SK-N-SH (cell line): ENCODE measurements at regions not wholly inside any gene's neighbourhood (a gene's known extent, or its start where the extent isn't known, plus 50 kb on each side); places are given as distances from the start of the nearest gene placed in this dataset.

Experiments
- CTCF ChIA-PET: fragments of 300-600, 350-600 bp; formaldehyde crosslinking; extraction: SDS; loops from one replicate; lab custom pipeline; 2021; lab: Yijun Ruan, JAX
- POLR2A ChIA-PET: fragments of 350-600 bp; sonication (Branson Sonifier 250); formaldehyde crosslinking; extraction: SDS; loops from one replicate; lab custom pipeline; 2020; ENCODE audit warnings: antibody characterized with exemption, inconsistent platforms; lab: Yijun Ruan, JAX
- DNase-seq: peaks from one replicate; pipeline ENCODE4 v3.0.0; 2012
- H2AFZ ChIP-seq: fragments of 200-600 bp; sonication (generic); 2 replicates; pipeline ENCODE4 v1.8.1; 2016; ENCODE audit warnings: antibody characterized with exemption, mild to moderate bottlenecking, low read depth
- H3F3A ChIP-seq: fragments of 200-600 bp; sonication (generic); replicated peaks from 2 replicates; pipeline ENCODE3; 2016; ENCODE audit warnings: antibody characterized with exemption, mild to moderate bottlenecking; ENCODE audit not compliant: insufficient read depth
- H3K27ac ChIP-seq, 2 experiments: fragments of 200-500 bp in 1 of 2; fragments of 200-600 bp in 1 of 2; sonication (Bioruptor generic) in 1 of 2; sonication (generic), shearing (Covaris generic) in 1 of 2; 2 replicates each; pipeline versions ENCODE4 v1.5.1 to v1.6.1; 2014 to 2016; ENCODE audit warnings: low read depth in 2 of 2, inconsistent platforms in 1 of 2, low read length in 1 of 2, mild to moderate bottlenecking in 1 of 2, mixed read lengths in 1 of 2
- H3K27me3 ChIP-seq: fragments of 200-600 bp; sonication (generic), shearing (Covaris generic); 2 replicates; pipeline ENCODE4 v1.6.1; 2016; ENCODE audit warnings: mixed run types; ENCODE audit not compliant: insufficient read depth
- H3K36me3 ChIP-seq, 2 experiments: fragments of 200-500 bp in 1 of 2; fragments of 200-600 bp in 1 of 2; sonication (Bioruptor generic) in 1 of 2; sonication (generic) in 1 of 2; replicated peaks in 1 of 2; 2 replicates each; pipeline versions ENCODE3 to v1.5.1; 2014 to 2016; ENCODE audit warnings: low read length in 1 of 2, mild to moderate bottlenecking in 1 of 2; ENCODE audit not compliant: insufficient read depth in 2 of 2, control insufficient read depth in 1 of 2
- H3K4me1 ChIP-seq, 2 experiments: fragments of 200-500 bp in 1 of 2; fragments of 200-600 bp in 1 of 2; sonication (Bioruptor generic) in 1 of 2; sonication (generic), shearing (Covaris generic) in 1 of 2; 2 replicates each; pipeline versions ENCODE4 v1.5.1 to v1.6.1; 2014 to 2016; ENCODE audit warnings: low read depth in 1 of 2, low read length in 1 of 2, mixed run types in 1 of 2; ENCODE audit not compliant: insufficient read depth in 2 of 2, control insufficient read depth in 1 of 2
- H3K4me2 ChIP-seq: fragments of 200-600 bp; sonication (generic), shearing (Covaris generic); 2 replicates; pipeline ENCODE4 v1.6.1; 2017; ENCODE audit warnings: mixed run types
- H3K4me3 ChIP-seq, 2 experiments: fragments of 200-500 bp in 1 of 2; fragments of 200-600 bp in 1 of 2; sonication (Bioruptor generic) in 1 of 2; sonication (generic), shearing (Covaris generic) in 1 of 2; 2 replicates each; pipeline versions ENCODE4 v1.5.1 to v1.8.1; 2014 to 2016; ENCODE audit warnings: low read depth in 2 of 2, inconsistent platforms in 1 of 2, low read length in 1 of 2, mild to moderate bottlenecking in 1 of 2, mixed read lengths in 1 of 2, moderate library complexity in 1 of 2
- H3K79me2 ChIP-seq: fragments of 200-600 bp; sonication (generic); 2 replicates; pipeline ENCODE4 v1.8.1; 2017; ENCODE audit warnings: mild to moderate bottlenecking; ENCODE audit not compliant: insufficient read depth
- H3K9ac ChIP-seq: fragments of 200-600 bp; sonication (generic); 2 replicates; pipeline ENCODE4 v1.6.1; 2017; ENCODE audit warnings: mixed run types
- H3K9me2 ChIP-seq: fragments of 200-600 bp; sonication (generic); 2 replicates; pipeline ENCODE4 v1.6.1; 2017; ENCODE audit warnings: mixed run types
- H3K9me3 ChIP-seq: fragments of 200-600 bp; sonication (generic); 2 replicates; pipeline ENCODE4 v1.6.1; 2017; ENCODE audit warnings: mixed run types, mild to moderate bottlenecking, moderate library complexity
- H4K20me1 ChIP-seq: fragments of 200-600 bp; sonication (generic); 2 replicates; pipeline ENCODE4 v1.6.1; 2017; ENCODE audit warnings: mild to moderate bottlenecking, mixed run types; ENCODE audit not compliant: insufficient read depth
- CHD2 ChIP-seq: fragments of 150-350 bp; IDR thresholded peaks from 2 replicates; pipeline ENCODE4 v1.6.1; 2018; ENCODE audit warnings: low read length; ENCODE audit not compliant: partially characterized antibody
- CTCF ChIP-seq: fragments of 200-600 bp; sonication (generic); IDR thresholded peaks from 2 replicates; pipeline ENCODE4 v1.6.1; 2017; ENCODE audit warnings: antibody characterized with exemption, mild to moderate bottlenecking, moderate library complexity
- ELF1 ChIP-seq: IDR thresholded peaks from 2 replicates; pipeline ENCODE4 v1.4.0; 2012
- FOXJ3 ChIP-seq: sonication (generic); formaldehyde crosslinking; IDR thresholded peaks from 2 replicates; pipeline ENCODE4 v1.5.1; 2020; ENCODE audit warnings: mild to moderate bottlenecking, missing genetic modification reagents
- FOXM1 ChIP-seq: IDR thresholded peaks from 2 replicates; pipeline ENCODE4 v1.4.0; 2012; ENCODE audit warnings: low read depth, mild to moderate bottlenecking
- GATA2 ChIP-seq: sonication (generic); formaldehyde crosslinking; IDR thresholded peaks from 2 replicates; pipeline ENCODE4 v1.5.0; 2020; ENCODE audit warnings: mild to moderate bottlenecking, missing genetic modification reagents
- MAX ChIP-seq: IDR thresholded peaks from 2 replicates; pipeline ENCODE4 v1.4.0; 2012; ENCODE audit warnings: low read depth
- MEF2A ChIP-seq: IDR thresholded peaks from 2 replicates; pipeline ENCODE4 v1.4.0; 2012; ENCODE audit warnings: low read depth, borderline replicate concordance
- NFIC ChIP-seq: IDR thresholded peaks from 2 replicates; pipeline ENCODE4 v1.4.0; 2012; ENCODE audit warnings: borderline replicate concordance
- RCOR1 ChIP-seq: fragments of 150-350 bp; IDR thresholded peaks from 2 replicates; pipeline ENCODE4 v1.6.1; 2017; ENCODE audit warnings: antibody characterized with exemption, low read length
- REST ChIP-seq: IDR thresholded peaks from 2 replicates; pipeline ENCODE4 v1.6.1; 2012; ENCODE audit warnings: mild to moderate bottlenecking, low read depth, low read length, moderate library complexity
- RXRA ChIP-seq: IDR thresholded peaks from 2 replicates; pipeline ENCODE4 v1.4.0; 2012; ENCODE audit warnings: low read depth, mild to moderate bottlenecking, borderline replicate concordance
- TAF1 ChIP-seq: IDR thresholded peaks from 2 replicates; pipeline ENCODE4 v1.6.1; 2012; ENCODE audit warnings: low read depth, mild to moderate bottlenecking, low read length, moderate library complexity, borderline replicate concordance
- TEAD4 ChIP-seq: IDR thresholded peaks from 2 replicates; pipeline ENCODE4 v1.4.0; 2012; ENCODE audit warnings: mild to moderate bottlenecking, borderline replicate concordance; ENCODE audit not compliant: insufficient read depth
- ZBTB33 ChIP-seq: IDR thresholded peaks from 2 replicates; pipeline ENCODE4 v1.4.0; 2012; ENCODE audit warnings: low read depth, borderline replicate concordance
- WGBS: methylation state at CpG from one replicate; pipeline ENCODE4 v1.1.6; 2017; ENCODE audit warnings: low lambda C conversion rate; 5-methylcytosine and 5-hydroxymethylcytosine counted together

- H4K20me1 ChIP-seq = no peaks in the 10 kb centered on the region
- no peaks in the 10 kb centered on the region for H3K9me2 ChIP-seq
- ChIA-PET POLR2A (no interaction called here), CTCF (no interaction called here)
- no peak overlapping the region for H3K4me3 ChIP-seq
- H3K9me3 ChIP-seq = no peaks in the 10 kb centered on the region
- H3K27me3 ChIP-seq = no peaks in the 10 kb centered on the region; the same call in 1 of the 2 replicates
- H2AFZ ChIP-seq = no peak overlapping the region
- no peak overlapping the region for H3K27ac ChIP-seq
- H3K4me1 ChIP-seq = no peaks in the 10 kb centered on the region
- H3K4me2 ChIP-seq = no peak overlapping the region
- no peak for DNase-seq
- no peaks in the 10 kb centered on the region for H3K36me3 ChIP-seq
- no peaks in the 10 kb centered on the region for H3F3A ChIP-seq
- WGBS = 35% methylated on average over 15 of the region's 15 CpGs
- H3K9ac ChIP-seq = no peak overlapping the region
- TF ChIP-seq TAF1 (no peak), RCOR1 (no peak), GATA2 (CRISPR knock-in tag) (no peak), MEF2A (no peak), CHD2 (no peak), REST (no peak), ELF1 (no peak), CTCF (no peak), TEAD4 (no peak), MAX (no peak), NFIC (no peak), ZBTB33 (no peak), FOXJ3 (no peak), RXRA (no peak), FOXM1 (no peak)
- H3K79me2 ChIP-seq = no peaks in the 10 kb centered on the region
Measured at GRCh38 chr22:47623763-47624148, 861.3 kb downstream of the TBC1D22A start.
